GM12878 (cell line): ENCODE measurements at regions not wholly inside any gene's neighbourhood (a gene's known extent, or its start where the extent isn't known, plus 50 kb on each side); places are given as distances from the start of the nearest gene placed in this dataset.

Experiments used
- CEBPB ChIP-seq, 2 experiments: fragments of 150-350 bp in 1 of 2; IDR thresholded peaks; 2 replicates each; pipeline ENCODE4 v1.6.1; 2012 to 2014; ENCODE audit warnings: low read depth in 2 of 2, low read length in 2 of 2, borderline replicate concordance in 1 of 2, inconsistent platforms in 1 of 2
- JUNB ChIP-seq: IDR thresholded peaks from 2 replicates; pipeline ENCODE4 v1.6.1; 2016; ENCODE audit warnings: antibody characterized with exemption, mild to moderate bottlenecking
- MTA2 ChIP-seq: fragments of 450-650 bp; IDR thresholded peaks from 2 replicates; pipeline ENCODE4 v1.6.1; 2016; ENCODE audit warnings: low read depth, mild to moderate bottlenecking, moderate library complexity
- RAD51 ChIP-seq: fragments of 450-650 bp; IDR thresholded peaks from 2 replicates; pipeline ENCODE4 v1.6.1; 2016; ENCODE audit warnings: moderate library complexity, mild to moderate bottlenecking, inconsistent platforms
- SP1 ChIP-seq: IDR thresholded peaks from one replicate; pipeline ENCODE4 v1.6.1; 2011; ENCODE audit warnings: low read depth, low read length
- TF ChIP-seq, protein P1 (sequence below): fragments of 450-650 bp; formaldehyde crosslinking; IDR thresholded peaks from 2 replicates; pipeline ENCODE4 v1.5.0; 2022; ENCODE audit warnings: mild to moderate bottlenecking, missing genetic modification characterization

DNA sequence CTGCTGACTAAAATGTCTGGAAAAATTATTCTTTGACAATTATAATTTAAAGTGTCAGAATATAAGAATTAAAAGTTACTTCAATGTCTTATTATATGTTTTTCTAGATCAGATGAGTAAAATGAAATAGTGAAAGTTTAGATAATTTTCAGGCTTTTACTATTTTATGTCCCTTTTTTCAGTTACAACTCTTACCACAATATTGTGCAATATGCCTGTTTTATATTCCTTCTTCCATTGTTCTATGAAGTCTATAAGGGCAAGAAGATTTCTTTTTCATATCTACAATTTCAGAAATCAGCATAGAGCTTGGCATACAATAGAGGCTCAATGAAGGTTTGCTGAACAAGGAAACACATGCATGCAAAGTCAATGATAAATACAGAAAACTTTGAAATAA lies 401.2 kb upstream of the HTR1E start:
- no peak for TF ChIP-seq MTA2
- no peak for TF ChIP-seq JUNB
- TF ChIP-seq, protein P1, sequence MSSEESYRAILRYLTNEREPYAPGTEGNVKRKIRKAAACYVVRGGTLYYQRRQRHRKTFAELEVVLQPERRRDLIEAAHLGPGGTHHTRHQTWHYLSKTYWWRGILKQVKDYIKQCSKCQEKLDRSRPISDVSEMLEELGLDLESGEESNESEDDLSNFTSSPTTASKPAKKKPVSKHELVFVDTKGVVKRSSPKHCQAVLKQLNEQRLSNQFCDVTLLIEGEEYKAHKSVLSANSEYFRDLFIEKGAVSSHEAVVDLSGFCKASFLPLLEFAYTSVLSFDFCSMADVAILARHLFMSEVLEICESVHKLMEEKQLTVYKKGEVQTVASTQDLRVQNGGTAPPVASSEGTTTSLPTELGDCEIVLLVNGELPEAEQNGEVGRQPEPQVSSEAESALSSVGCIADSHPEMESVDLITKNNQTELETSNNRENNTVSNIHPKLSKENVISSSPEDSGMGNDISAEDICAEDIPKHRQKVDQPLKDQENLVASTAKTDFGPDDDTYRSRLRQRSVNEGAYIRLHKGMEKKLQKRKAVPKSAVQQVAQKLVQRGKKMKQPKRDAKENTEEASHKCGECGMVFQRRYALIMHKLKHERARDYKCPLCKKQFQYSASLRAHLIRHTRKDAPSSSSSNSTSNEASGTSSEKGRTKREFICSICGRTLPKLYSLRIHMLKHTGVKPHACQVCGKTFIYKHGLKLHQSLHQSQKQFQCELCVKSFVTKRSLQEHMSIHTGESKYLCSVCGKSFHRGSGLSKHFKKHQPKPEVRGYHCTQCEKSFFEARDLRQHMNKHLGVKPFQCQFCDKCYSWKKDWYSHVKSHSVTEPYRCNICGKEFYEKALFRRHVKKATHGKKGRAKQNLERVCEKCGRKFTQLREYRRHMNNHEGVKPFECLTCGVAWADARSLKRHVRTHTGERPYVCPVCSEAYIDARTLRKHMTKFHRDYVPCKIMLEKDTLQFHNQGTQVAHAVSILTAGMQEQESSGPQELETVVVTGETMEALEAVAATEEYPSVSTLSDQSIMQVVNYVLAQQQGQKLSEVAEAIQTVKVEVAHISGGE (CRISPR knock-in tag) = no peak
- no peak for TF ChIP-seq CEBPB (IDR thresholded peaks at IDR 0.05; ENCODE audit: borderline replicate concordance in 1 of 2, low read depth in 2 of 2, low read length in 2 of 2)
- TF ChIP-seq RAD51 = no peak
- TF ChIP-seq SP1 = no peak
